GM12872 (cell line): ENCODE measurements at regions not wholly inside any gene's neighbourhood (a gene's known extent, or its start where the extent isn't known, plus 50 kb on each side); places are given as distances from the start of the nearest gene placed in this dataset.

Source experiments
- TF ChIP-seq, protein P1 (sequence below): IDR thresholded peaks from 3 replicates; pipeline ENCODE4 v1.5.1; 2011; ENCODE audit warnings: low read depth, mild to moderate bottlenecking, low read length, moderate library complexity; ENCODE audit not compliant: insufficient read depth

DNA sequence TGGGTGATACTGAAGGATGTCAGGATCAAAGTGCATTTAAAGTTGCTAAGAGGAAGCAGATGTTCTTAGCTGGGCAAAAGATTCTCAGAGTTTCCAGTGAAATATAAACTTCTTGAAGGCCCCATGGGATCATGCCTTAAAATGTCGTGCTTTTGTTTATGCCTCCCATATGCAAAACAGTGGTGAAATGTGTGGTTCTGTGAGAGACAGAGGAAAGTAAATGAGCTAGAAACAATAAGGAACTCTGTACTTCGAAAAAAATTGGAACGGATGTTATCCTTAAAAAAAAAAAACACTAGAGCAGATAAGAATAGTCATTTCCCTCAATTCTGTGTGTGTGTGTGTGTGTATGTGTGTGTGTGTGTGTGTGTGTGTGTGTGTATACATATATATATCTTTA, 497.0 kb upstream of the TBL1XR1 start:
- TF ChIP-seq, protein P1, sequence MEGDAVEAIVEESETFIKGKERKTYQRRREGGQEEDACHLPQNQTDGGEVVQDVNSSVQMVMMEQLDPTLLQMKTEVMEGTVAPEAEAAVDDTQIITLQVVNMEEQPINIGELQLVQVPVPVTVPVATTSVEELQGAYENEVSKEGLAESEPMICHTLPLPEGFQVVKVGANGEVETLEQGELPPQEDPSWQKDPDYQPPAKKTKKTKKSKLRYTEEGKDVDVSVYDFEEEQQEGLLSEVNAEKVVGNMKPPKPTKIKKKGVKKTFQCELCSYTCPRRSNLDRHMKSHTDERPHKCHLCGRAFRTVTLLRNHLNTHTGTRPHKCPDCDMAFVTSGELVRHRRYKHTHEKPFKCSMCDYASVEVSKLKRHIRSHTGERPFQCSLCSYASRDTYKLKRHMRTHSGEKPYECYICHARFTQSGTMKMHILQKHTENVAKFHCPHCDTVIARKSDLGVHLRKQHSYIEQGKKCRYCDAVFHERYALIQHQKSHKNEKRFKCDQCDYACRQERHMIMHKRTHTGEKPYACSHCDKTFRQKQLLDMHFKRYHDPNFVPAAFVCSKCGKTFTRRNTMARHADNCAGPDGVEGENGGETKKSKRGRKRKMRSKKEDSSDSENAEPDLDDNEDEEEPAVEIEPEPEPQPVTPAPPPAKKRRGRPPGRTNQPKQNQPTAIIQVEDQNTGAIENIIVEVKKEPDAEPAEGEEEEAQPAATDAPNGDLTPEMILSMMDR, result no peak

GRCh38 chr3:177694951-177695350, 497.7 kb upstream of the TBL1XR1 start:
- TF ChIP-seq, protein P1, result no peak

DNA sequence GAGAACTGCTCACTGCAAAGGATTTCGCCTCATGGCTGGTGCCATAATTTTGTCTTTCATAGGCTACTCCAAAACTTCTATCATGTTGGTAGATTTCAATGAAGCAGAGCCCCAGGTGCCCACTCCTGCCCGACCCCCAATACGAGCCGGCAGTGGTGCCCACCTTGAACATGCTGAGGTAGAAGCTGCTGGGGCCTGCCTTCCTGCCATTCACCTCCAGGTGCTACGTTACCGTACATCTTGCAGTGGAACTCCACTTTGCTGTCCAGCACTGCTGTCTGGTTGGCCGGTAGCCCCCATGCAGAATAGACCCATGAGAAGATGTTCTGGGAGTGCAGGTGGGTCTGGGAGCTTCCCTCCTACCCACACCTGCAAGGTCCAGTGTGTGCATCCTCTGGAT, 502.8 kb upstream of the TBL1XR1 start:
- TF ChIP-seq, protein P1, result no peak

GRCh38 chr3:177703788-177704187, 506.5 kb upstream of the TBL1XR1 start:
- TF ChIP-seq, protein P1, result no peak

- TF ChIP-seq, protein P1, result no peak
Observed at GRCh38 chr3:177705976-177706823, 508.9 kb upstream of the TBL1XR1 start.

DNA sequence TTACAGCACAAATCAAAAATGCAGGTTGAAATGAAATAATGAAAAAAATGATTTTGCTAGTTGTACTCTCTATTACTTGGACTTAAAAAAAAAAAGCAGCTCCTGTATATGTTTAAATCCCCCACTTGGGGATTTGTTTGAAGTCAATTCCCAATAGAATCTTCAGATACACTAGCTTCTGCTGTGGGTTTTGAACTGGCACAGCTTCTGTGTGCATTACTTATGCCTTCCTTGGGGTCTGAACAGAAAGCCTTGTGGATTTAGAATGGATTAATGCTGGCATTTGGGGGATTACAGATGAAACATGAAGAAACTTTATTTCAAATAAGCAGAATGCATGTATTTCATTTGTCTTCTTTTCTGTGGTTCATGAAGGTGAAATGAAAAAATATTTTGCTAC, 513.2 kb upstream of the TBL1XR1 start:
- TF ChIP-seq, protein P1, result no peak

- TF ChIP-seq, protein P1, result no peak
Observed at GRCh38 chr3:177711637-177712036, 514.4 kb upstream of the TBL1XR1 start.
